HG02588 (cell line): ENCODE measurements at regions not wholly inside any gene's neighbourhood (a gene's known extent, or its start where the extent isn't known, plus 50 kb on each side); places are given as distances from the start of the nearest gene placed in this dataset.
"Not testable (repeated sequence)": the region's sequence is repeated elsewhere in the genome, so short reads cannot be mapped to it uniquely, and the experiment has no call there.

Experiments used
- ATAC-seq: cut with Tn5 transposase; IDR thresholded peaks from one replicate; pipeline ENCODE4 v1.9.1; 2021; ENCODE audit warnings: mild to moderate bottlenecking, moderate library complexity; ENCODE audit not compliant: unreplicated experiment

- ATAC-seq, result no peak
Measured at GRCh38 chr16:17759451-17760390, 289.0 kb upstream of the XYLT1 start.

GRCh38 chr16:17757808-17758207, 287.0 kb upstream of the XYLT1 start:
- no peak for ATAC-seq

- ATAC-seq, result no peak
Measured at GRCh38 chr16:17755158-17755557, 284.4 kb upstream of the XYLT1 start.

DNA sequence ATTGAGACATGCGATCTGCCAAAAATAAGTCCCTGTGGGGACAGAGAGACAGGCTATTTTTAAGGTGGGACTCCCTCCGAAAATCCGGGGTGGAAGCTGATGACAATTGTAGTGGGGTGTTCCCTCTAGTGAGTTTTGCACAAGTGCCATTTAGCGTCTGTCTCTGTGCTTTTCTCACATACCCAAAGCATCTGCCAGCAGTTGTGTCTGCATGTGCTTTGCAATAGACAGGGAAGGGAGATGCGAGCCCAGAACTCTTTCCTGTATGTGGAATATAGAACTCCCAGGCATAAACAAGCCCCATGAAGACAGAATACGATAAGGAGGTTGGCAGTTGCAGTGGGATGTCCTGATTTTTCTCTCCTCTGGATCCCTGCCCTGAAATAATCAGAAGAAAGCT, 282.7 kb upstream of the XYLT1 start:
- no peak for ATAC-seq

DNA sequence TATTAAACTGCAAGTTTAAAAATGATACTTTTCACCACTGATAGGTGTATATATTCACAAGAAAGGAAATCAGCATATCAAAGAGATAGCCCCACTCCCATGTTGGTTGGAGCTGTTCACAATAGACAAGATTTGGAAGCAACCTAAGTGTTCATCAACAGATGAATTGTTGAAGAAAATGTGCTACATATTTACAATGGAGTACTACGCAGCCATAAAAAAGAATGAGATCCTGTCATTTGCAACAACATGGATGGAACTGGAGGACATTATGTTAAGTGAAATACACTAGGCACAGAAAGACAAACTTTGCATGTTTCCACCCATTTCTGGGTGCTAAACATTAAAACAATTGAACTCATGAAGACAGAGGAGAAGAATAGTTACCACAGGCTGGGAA, 278.9 kb upstream of the XYLT1 start:
- no peak for ATAC-seq

DNA sequence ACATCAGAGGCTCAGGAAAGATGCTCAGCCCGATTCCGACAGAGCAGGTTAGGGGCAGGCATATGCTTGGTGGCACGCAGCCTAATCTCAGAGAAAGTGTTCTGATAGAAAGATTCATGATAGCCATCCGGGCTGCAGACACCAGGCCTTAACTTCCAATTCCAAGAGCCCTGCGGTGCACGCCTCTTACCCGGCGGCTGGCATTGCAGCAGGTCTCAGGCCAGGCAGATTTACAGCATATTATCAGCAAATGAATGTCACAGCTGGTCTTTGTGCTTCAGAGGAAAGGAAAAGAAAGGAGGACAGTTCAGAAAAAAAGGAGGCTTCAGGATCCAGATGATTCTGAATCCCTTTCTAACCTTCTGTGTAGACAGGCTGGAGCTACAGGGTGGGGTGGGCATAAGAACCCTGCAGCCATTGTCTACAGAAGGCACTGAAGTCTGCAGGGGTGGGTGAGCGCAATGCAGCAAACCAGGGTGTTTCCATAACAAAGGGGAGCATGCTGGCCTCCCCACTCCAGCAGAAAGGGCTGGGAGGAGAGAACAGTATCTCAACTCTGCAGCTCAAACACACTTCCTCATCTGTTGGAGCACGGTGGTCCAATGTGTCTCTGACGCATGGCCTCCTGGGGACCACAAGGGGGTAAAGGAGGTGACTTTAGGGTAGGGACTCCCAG, 277.4 kb upstream of the XYLT1 start:
- ATAC-seq, result no peak

GRCh38 chr16:17747081-17747756, 276.5 kb upstream of the XYLT1 start:
- ATAC-seq, result no peak

- ATAC-seq, result no peak
Measured at GRCh38 chr16:17744921-17745572, 274.3 kb upstream of the XYLT1 start.

DNA sequence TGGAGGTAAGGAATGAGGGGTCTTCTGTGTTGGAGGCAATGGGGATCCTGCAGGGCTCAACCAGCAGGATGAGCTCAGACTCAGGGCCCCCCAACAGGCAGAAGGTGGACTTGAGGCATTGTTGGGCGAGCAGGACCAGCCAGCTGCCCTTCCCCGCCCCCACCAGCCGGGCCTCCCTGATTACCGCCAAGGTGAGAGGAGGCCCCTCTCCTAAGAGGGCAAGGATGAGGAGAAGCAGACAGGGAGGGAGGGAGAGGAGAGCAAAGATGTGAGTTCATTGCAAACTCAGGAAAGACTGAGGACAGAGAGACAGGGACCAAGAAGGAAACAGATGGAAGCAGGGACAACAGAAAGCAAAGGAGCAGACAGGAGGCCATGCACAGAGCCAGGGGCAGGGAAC, 272.8 kb upstream of the XYLT1 start:
- ATAC-seq, result no peak

DNA sequence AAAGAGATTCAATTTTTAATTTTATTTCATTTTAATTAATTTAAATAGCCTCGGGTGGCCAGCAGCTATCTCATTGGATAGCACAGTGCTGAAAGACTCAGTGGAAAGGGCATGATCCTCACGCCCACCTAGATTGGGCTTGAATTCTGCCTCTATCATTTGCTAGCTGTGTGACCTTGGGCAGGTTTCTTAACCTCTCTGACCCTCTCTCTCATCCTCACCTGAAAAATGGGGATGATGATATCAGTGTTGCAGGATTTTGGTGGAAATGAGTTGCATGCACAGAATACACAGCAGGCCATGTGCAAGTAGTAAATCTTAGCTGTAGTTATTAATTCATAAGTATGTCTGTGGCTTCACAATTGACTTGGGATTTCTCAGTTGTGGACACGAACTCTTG, 272.4 kb upstream of the XYLT1 start:
- no peak for ATAC-seq

GRCh38 chr16:17735099-17735498, 264.3 kb upstream of the XYLT1 start:
- not testable (repeated sequence) for ATAC-seq

GRCh38 chr16:17729820-17730219, 259.1 kb upstream of the XYLT1 start:
- ATAC-seq, result no peak

DNA sequence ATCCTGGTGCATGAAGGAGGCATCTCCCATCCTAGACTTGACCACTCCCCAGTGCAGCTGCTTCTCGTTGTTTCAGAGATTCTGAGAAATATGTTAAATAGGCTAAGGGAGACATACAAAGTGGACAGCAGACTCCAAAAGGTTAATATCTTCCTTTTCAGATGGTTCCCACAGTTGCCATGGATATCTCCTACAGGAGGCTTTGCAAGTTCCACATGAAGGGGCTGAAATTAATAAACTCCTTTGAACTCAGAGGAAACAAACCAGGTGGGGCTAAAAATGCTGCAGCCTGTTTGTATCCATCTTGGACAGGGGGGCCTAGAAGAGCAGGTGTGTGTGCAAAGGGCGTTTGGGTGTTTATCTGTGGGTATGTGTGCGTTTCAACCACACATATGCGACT, 257.4 kb upstream of the XYLT1 start:
- no peak for ATAC-seq

GRCh38 chr16:17724242-17724898, 253.6 kb upstream of the XYLT1 start:
- ATAC-seq, result no peak

DNA sequence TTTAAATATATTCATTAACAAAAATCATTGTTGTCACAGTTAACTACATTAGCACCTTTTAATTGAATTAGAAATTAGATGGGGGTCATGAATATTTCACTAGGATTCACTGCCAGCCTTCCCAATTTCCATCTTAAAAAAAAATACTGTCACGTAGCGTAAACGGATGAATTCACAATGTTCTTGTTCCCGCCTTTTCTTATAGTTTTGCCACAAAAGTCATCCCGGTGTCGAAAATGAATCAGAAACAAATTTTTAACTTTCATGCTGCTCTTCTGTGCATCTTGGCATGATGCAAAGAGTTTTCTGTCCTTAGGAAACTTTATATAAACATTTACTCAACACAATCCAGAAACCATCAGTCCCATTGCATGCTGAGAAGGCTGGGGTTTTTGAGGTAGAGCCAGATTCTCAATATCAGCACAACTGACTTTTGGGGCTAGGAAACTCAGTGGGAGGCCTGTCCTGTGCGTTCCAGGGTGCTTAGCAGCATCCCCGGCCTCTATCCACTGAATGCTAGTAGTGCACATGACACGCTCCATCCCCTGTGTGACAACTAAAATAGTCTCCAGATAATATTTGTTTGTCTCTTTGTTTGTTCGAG, 252.9 kb upstream of the XYLT1 start:
- no peak for ATAC-seq

DNA sequence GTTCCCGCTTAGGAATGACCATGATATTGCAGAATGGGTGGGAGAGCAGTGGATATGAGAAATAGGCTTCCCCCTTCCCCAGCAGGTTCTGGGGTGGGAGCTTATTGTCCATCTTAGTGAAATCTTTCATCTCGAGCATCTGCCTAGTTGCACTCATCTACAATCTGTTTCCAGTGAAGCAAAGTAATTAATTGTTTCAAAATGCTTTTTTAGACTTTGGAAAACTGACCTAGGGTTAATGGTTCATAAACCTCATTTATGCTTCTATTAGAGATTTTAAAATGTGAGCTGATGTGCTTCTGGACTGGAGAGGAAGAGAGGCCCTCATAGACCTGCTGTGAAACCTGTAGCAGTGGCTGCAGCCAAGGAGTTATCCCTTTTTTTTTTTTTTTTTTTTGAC, 247.7 kb upstream of the XYLT1 start:
- ATAC-seq, result no peak

DNA sequence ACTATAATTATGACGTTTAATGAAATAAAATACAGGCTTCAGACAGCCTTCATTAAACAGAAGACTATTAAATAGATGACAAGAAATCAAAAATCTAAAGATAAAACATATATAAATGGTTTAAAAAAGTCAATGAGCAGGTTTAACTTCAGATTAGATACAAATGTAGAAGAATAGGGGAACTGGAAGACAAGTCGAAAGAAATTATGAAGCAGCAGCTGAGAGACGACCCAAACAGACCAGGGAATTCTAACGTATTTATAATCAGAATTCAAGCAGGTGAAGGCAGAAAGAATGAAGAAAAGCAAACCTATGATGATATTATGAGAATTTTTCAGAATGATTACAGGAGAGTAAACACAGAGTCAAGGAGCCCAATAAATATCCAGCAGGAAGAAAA, 235.1 kb upstream of the XYLT1 start:
- ATAC-seq, result no peak

DNA sequence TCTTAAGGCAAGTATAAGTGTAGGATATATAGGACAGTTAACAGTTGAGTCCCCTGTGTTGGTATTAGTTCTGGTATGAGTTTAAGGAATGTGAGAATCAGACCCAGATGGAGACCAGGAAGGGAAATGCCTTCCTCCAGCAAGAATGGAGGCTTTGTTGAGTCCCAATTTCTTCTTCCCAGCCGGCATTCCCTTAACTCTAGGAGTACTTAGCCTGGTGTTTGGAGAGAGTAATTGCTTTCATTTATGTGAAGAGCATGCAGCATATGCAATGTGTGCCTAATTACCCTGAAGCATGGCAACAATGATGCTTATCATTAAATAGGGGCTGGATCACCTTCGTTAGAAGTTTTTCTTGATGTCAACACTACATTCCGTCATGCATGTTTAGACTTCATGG, 225.9 kb upstream of the XYLT1 start:
- no peak for ATAC-seq

DNA sequence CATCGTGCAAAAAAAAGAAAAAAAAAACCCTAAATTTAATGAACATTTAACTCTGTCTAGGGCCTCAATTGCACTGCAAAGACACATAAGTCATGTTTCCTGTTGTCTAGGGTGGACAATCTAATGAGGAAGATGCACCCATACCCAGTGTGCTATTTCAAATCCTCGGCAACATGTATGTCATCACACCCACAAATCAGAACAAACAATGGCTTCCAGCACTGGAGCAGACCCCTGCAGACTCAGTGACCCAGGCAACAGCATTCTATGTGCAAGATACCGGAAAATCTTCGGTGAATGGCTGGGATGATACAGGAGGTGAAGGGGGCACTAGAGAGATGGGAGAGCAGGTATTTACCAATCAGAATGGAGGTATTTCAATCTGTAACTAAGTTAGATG, 221.7 kb upstream of the XYLT1 start:
- no peak for ATAC-seq

DNA sequence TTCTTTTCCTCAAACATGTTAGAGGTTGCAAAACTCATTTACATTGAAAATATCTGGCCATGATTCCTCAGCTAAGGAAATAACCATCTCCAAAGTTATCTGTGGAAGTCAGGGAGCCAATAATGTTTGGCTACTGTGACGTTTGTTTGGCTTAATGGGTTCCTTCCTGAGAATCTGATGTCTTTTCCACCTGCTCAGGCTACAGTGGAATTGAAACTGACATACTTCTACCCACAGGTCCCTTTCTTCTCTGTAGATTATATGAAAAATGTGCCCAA, 221.1 kb upstream of the XYLT1 start:
- no peak for ATAC-seq
